GM19452 (cell line): ENCODE measurements at regions not wholly inside any gene's neighbourhood (a gene's known extent, or its start where the extent isn't known, plus 50 kb on each side); places are given as distances from the start of the nearest gene placed in this dataset.

ENCODE experiments used
- ATAC-seq: cut with Tn5 transposase; IDR thresholded peaks from one replicate; pipeline ENCODE4 v1.9.1; 2021; ENCODE audit not compliant: unreplicated experiment

GRCh38 chr12:100738086-100738485, 56.5 kb upstream of the ANO4 start:
- no peak for ATAC-seq

DNA sequence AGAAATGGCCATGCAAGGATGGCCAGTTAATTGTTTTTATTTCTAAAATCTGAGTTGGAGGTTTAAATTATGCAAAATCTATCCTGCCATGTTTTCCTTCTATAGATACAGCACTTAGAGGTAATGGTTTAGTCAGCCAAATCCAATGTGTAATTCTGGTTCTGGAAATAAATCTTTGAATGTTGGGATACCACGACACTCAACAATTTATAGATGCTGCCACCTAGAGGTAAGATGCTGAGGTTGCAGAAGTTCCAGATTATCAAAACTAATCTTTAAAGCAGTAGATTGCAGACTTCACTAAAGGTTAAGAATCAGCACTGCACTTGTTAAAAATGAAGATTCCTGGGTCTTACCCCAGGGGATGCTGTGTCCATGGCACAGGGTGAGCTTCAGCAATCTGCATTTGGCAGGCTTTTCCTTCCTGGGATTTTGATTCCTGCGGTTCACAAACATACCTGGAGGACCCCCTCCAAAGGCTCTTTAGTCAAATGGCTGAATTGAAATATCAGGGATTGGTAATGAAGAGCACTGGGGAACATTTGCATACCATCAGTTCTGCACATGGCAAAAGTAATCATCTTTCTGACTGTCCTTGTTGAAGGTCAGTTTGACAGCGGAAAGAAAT, 53.4 kb upstream of the ANO4 start:
- no peak for ATAC-seq

- no peak for ATAC-seq
Observed at GRCh38 chr12:100743060-100743459, 51.5 kb upstream of the ANO4 start.
